SHP77 (cell line): ENCODE measurements at regions not wholly inside any gene's neighbourhood (a gene's known extent, or its start where the extent isn't known, plus 50 kb on each side); places are given as distances from the start of the nearest gene placed in this dataset.
"Not testable (repeated sequence)": the region's sequence is repeated elsewhere in the genome, so short reads cannot be mapped to it uniquely, and the experiment has no call there.

ENCODE experiments used
- DNase-seq, 2 experiments: peaks; one replicate each; lab custom pipeline; 2025; lab: John Stamatoyannopoulos, UW

GRCh38 chr5:145574889-145575573, 260.1 kb downstream of the PRELID2 start:
- DNase-seq, result no peak

DNA sequence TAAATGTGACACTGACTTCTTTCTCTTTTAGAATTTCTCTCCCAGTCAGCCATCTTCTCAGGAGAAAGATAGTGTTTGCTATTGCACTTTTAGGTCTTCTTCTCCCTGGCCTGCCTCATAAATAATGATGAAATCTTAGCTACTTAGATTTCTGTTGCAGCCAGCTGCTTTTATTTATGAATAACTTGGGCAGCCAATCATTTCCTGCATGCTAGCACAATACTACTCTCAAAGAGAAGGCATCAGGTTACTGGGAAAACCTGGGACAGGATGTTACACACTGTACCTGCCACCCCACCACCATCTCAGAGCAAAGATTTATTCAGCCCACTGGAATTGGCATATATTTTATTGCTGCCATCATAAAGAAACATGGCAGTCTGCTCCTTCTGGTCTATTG, 266.6 kb downstream of the PRELID2 start:
- DNase-seq, result no peak

DNA sequence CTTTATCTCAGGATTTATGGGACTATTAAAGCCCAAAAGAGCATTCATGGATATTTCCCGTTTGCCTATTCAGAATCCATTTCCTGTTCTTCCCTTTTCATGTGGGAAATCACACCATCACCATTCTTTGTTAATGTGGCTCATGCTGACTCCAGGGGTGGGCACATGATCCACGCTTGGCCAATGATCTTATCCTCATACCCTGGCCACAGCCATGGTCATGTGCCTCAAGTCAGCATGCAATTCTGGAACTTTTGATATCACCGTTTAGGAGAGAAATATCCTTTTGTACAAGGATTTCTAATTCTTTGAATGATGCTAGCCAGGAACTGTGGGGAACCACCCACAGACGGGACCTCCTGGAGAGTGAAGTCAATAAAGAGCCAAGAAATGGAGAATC, 272.2 kb downstream of the PRELID2 start:
- no peak for DNase-seq

DNA sequence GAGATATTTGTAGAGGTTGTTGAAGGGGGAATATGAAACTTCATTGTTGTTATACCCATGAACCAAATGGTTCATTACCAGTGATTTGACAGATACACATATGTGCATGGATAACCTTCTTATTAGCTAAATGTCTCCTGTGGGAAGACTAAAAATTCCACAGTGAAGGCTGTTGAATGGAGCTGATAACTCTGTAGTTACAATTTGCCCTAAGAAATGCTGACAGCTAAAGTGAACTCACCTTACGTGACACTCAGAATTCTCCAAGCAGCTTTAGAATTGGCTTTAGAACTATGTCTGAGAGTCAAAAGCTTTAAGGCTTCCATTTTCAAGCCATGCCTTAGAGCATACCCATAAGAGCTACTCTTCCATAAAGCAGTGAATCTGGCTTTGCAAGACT, 276.9 kb downstream of the PRELID2 start:
- no peak for DNase-seq

- no peak for DNase-seq
These were observed 277.8 kb downstream of the PRELID2 start for GRCh38 chr5:145557345-145557744.

DNA sequence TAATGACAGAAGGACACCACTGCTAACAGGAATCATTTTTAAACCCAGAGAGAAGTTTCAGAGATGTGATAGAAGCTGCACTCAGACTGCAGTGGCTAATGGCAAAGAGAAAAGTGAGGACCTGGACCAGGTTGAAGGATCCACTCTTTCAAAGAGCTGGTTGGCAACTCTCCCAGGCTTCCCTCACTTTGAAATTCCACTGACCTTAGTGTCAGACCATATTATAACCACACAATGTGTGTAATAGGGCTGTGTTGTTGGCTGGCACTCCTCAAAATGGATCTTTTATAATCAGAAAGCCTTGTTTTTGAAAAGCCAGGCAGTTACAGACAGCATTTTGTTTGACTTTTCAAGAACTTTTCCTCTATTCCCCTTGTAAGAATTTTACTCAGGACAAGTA, 280.7 kb downstream of the PRELID2 start:
- no peak for DNase-seq

DNA sequence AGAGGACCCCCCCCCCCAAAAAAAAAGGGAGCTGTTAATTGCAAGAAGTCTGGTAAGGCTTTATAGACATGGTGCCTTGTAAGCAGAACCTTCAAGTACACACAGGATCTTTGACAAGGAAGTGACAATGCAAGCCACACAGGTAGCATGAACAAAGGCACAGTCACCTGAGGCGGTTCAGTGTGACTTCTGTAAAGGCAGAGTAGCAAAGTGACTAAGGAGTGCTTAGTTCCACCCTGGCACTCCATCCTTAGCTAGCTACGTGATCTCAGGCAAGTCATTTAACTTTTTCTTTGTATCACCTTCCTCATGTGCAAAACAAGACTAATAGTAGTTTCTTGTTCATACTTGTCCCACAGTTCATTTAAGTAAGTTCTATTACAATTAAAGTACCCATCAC, 282.0 kb downstream of the PRELID2 start:
- no peak for DNase-seq

GRCh38 chr5:145551714-145552113, 283.4 kb downstream of the PRELID2 start:
- no peak for DNase-seq

GRCh38 chr5:145548097-145548496, 287.0 kb downstream of the PRELID2 start:
- DNase-seq, result no peak

GRCh38 chr5:145544401-145544800, 290.7 kb downstream of the PRELID2 start:
- no peak for DNase-seq

DNA sequence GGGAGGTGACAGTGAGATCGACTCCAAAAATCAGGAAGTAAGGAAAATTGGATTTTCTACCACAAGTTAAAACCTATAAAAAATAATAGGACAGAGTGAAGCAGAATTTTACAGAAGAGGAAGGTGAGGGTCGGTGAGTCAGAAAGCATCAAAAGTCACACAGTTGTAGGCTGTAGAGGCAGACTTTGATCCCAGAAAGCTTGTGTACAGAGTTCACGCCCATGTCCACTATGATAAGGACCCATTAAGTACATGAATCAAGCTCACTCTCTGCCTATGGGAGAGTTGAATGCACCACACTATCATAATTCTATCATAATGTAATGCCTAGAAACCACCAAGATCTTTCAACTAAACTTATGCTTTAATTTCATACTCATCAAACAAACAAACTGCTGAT, 291.2 kb downstream of the PRELID2 start:
- DNase-seq, result no peak

GRCh38 chr5:145540375-145540774, 294.8 kb downstream of the PRELID2 start:
- no peak for DNase-seq

DNA sequence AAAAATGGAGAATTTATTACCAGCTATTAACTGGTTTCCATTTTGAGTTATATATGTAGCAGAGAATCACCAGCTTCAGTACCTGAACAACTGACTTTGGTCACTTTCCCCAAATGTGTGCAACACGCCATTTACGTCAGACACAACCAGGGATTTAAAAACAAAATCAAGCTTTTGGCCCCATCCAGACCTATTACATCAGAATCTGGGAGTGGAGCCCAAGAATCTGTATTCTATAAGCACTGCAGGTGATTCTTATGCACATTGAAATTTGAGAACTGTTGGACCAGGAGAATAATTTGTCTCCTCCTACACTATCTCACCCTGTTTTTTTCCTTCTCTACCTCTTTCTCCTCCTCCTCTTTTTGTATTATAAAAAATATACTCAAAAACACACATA, 295.9 kb downstream of the PRELID2 start:
- DNase-seq, result no peak

DNA sequence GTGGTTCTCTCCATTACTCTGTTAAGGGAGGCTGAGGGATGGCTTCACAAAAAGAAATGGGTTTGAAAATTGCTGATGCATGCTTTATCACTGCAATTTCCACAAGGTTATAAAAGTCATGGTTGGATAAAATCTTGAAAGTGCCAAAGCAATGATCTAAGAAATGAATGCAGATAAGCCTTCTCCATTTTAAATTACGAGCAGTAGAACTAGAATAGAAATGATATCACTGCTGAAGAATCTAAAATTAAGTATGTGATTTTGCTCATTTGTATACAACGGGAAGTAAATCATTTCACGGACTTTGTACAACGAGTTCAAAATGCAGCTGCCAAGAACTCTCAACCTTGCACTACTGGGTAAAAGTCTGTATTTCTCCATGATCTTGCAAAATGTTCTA, 299.0 kb downstream of the PRELID2 start:
- DNase-seq, result no peak

DNA sequence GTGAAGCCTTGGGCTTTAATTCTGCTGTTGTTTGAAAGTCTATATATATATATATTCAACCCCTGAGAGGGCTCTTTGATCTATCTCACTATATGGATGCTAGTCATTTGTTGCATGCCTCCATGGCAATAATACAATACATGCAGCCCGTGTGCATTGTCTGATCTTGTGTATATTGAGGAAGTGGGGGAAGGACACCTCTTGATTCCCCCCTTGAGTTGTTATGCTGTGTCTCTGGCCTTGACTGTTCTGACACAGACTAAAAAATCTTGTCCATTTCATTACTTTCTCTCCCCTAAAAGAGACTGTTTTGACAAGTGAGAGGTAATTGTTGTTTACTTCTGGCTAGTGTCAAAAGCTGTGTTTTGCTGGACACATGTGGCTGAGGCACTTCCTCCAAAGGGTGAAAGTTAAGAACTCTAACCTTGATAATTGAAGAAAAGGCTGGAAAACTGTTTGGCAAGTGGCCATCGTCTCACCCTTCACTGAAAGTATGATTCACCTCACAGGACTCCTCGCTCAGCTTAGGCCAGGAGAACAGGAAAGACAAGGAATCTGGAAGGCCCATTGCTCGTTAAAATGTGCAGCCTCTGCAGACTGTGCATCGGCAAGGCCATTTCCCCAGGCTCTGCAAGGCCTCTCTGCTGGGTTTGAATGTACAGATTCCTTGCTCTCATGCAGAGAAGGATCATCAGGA, 304.0 kb downstream of the PRELID2 start:
- no peak for DNase-seq

- DNase-seq, result no peak
These were observed 313.6 kb downstream of the PRELID2 start for GRCh38 chr5:145521523-145521922.

DNA sequence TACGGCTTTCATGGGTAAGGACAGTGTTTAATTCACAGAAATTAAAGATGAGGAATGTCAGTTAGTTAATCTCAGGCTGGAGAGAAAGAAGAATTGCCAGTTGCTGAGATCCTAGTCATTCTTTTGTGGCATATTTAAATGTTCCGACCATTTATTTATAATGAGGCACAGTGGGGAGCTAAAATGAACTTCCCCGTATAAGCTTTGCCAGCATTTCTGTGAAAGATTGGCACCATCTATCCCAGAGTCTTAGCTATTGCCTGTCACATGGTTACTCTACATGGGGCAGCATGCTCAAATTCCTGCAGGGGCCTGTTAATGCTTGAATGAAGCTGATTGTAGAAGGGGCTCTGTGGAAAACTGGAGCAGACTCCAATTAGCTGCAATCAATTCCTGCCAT, 314.1 kb downstream of the PRELID2 start:
- DNase-seq, result no peak

DNA sequence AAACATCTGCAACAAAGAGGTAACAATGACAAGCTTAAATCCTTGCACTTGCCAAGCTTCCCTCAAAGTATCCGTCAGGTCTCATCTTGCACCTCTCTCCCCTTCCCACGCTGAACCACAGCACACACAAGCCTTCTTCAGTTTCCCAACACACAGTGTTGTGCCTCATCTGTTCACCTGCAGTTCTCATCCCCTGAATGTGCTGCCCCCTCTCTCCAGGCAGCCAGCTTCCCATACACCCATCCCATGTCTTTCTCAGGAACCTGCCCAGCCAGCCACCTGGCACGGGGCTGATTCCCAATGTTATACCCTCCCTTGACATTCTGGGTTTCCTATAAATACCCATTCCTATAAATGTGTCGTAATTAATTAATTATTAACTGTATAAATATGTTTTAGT, 314.8 kb downstream of the PRELID2 start:
- DNase-seq, result no peak

DNA sequence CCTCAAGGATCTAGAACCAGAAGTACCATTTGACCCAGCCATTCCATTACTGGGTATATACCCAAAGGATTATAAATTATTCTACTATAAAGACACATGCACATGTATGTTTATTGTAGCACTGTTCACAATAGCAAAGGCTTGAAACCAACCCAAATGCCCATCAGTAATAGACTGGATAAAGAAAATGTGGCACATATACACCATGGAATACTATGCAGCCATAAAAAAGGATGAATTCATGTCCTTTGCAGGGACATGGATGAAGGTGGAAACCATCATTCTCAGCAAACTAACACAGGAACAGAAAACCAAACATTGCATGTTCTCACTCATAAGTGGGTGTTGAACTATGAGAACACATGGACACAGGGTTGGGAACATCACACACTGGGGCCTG, 317.6 kb downstream of the PRELID2 start:
- not testable (repeated sequence) for DNase-seq

- DNase-seq, result no peak
These were observed 323.8 kb downstream of the PRELID2 start for GRCh38 chr5:145511351-145511750.

- no peak for DNase-seq
These were observed 324.4 kb downstream of the PRELID2 start for GRCh38 chr5:145510769-145511168.

GRCh38 chr5:145510324-145510723, 324.8 kb downstream of the PRELID2 start:
- DNase-seq, result no peak

DNA sequence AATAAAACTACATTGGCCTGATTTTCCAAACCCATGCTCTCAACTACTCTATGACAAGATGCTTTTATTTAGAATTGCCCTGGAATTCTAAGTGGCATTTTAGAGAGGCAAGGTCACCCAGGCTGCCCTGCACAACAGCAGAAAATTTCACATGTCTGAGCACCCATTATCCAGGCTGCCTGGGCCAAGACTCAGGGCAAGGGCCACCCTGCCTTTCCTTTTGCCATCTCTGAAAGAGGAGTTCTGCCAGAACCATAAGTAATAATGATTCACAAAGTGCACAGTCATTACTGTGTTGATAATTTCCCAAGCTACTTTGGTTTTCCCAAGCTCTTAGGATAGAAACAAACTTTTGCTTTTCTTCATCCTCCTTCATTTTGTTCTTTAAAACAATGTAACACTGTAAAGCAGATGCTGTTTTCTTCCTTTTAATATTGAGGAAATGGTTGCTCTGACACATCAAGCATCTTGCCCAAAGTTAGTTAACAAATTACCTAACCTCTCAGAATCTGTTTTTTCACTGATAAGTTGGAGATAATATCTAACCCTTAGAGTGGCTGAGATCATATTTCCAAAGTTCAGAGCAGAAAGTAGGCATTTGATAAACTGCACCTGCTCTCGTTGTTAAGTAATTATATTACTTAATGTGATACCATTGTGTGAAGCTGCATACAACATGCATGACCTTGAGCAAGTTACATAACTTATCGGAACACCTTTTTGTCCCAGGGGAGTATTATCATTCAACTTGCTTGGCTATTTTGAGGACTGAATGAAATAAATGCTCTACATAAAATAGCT, 325.6 kb downstream of the PRELID2 start:
- DNase-seq, result no peak
